A673 (cell line): ENCODE measurements at regions not wholly inside any gene's neighbourhood (a gene's known extent, or its start where the extent isn't known, plus 50 kb on each side); places are given as distances from the start of the nearest gene placed in this dataset.

Experiments
- CTCF ChIP-seq: fragments of 300-800, 200-600 bp; sonication (generic); conservative IDR thresholded peaks from 2 replicates; pipeline ENCODE4 v1.5.1; 2017; ENCODE audit warnings: low read depth, mild to moderate bottlenecking, antibody characterized with exemption, low read length, moderate library complexity, mixed read lengths
- EZH2 ChIP-seq: fragments of 200-600 bp; sonication (generic); IDR thresholded peaks from 2 replicates; pipeline ENCODE4 v1.6.1; 2017; ENCODE audit warnings: borderline replicate concordance, low read depth, mild to moderate bottlenecking, mixed read lengths, antibody characterized with exemption, low read length; ENCODE audit not compliant: poor library complexity, severe bottlenecking

GRCh38 chr2:6353669-6354068 is 512.0 kb downstream of the CMPK2 start:
- no peak for TF ChIP-seq CTCF
- no peak for TF ChIP-seq EZH2
